ENCODE measurements at regions not wholly inside any gene's neighbourhood (a gene's known extent, or its start where the extent isn't known, plus 50 kb on each side); places are given as distances from the start of the nearest gene placed in this dataset.
"Not testable (repeated sequence)": the region's sequence is repeated elsewhere in the genome, so short reads cannot be mapped to it uniquely, and the experiment has no call there.

DNA sequence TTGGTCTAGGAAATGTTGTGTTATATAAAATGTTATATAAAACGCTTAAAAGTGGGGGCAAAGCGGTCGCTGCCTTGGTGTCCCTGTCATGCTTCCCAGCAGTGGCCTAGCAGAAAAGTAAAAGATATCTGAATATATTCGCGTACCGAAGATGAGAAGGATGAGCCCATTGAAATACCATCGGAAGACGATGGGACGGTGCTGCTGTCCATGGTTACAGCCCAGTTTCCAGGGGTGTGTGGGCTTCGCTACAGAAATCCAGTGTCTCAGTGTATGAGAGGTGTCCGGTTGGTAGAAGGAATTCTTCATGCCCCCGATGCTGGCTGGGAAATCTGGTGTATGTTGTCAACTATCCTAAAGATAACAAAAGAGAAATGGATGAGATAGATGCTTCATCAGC, 110.9 kb upstream of the DIAPH3 start:
- TF ChIP-seq POLR2A (IDR thresholded peaks at IDR 0.05) (no peak), EP300 (IDR thresholded peaks at IDR 0.05) (no peak)
- TF ChIP-seq, protein P1, sequence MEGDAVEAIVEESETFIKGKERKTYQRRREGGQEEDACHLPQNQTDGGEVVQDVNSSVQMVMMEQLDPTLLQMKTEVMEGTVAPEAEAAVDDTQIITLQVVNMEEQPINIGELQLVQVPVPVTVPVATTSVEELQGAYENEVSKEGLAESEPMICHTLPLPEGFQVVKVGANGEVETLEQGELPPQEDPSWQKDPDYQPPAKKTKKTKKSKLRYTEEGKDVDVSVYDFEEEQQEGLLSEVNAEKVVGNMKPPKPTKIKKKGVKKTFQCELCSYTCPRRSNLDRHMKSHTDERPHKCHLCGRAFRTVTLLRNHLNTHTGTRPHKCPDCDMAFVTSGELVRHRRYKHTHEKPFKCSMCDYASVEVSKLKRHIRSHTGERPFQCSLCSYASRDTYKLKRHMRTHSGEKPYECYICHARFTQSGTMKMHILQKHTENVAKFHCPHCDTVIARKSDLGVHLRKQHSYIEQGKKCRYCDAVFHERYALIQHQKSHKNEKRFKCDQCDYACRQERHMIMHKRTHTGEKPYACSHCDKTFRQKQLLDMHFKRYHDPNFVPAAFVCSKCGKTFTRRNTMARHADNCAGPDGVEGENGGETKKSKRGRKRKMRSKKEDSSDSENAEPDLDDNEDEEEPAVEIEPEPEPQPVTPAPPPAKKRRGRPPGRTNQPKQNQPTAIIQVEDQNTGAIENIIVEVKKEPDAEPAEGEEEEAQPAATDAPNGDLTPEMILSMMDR (IDR thresholded peaks at IDR 0.05), result no peak
- DNase-seq, result no peak
- H3K9me3 ChIP-seq, result no peaks in the 10 kb centered on the region
- intact Hi-C loops (cut with DNase I), result no loop called here
- no peaks in the 10 kb centered on the region for H3K27me3 ChIP-seq
- no peaks in the 10 kb centered on the region for H3K36me3 ChIP-seq
- no peak overlapping the region for H3K27ac ChIP-seq
- WGBS, 3 donors, result 94 to 95% (median 95%) methylated on average over 12 of the region's 12 CpGs
- no peak overlapping the region for H3K4me3 ChIP-seq
- H3K4me1 ChIP-seq (ENCODE audit: insufficient read depth), result no peaks in the 10 kb centered on the region

DNA sequence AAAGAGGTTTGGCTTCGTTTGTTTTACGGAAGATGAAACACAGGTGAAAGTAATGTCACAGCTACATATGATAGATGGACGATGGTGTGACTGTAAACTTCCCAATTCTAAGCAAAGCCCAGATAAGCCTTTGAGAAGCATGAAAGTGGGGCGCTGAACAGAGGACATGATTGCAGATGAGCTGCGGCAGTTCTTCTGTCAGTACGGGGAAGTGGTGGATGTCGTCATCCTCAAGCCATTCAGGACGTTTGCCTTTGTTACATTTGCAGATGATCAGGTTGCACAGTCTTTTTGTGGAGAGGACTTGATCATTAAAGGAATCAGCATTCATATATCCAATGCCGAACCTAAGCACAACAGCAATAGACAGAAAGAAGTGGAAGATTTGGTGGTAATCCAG, 111.5 kb upstream of the DIAPH3 start:
- WGBS, 3 donors, result 80 to 87% (median 82%) methylated on average over 9 of the region's 9 CpGs
- Histone ChIP-seq H3K4me1 (ENCODE audit: insufficient read depth) (no peaks in the 10 kb centered on the region), H3K4me3 (no peak overlapping the region), H3K27ac (no peak overlapping the region), H3K27me3 (no peaks in the 10 kb centered on the region), H3K9me3 (no peaks in the 10 kb centered on the region), H3K36me3 (no peaks in the 10 kb centered on the region)
- TF ChIP-seq POLR2A (IDR thresholded peaks at IDR 0.05) (no peak), EP300 (IDR thresholded peaks at IDR 0.05) (no peak)
- TF ChIP-seq, protein P1 (IDR thresholded peaks at IDR 0.05), result no peak
- intact Hi-C loops (cut with DNase I), result no loop called here
- no peak for DNase-seq

DNA sequence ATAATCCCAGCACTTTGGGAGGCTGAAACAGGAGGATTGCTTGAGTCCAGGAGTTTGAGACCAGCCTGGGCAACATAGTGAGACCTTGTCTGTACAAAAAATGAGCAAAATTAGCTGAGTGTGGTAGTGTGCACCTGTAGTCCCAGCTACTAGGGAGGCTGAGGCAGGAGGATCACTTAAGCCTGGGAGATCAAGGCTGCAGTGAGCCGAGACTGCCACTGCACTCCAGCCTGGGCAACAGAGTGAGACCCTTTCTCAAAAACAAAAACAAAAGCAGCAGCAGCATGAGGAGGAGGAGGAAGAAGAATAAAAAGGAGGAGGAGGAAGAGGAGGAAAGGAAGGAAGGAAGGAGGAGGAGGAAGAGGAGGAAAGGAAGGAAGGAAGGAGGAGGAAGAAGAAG, 116.5 kb upstream of the TDRD3 start:
- DNase-seq; H3K4me1 ChIP-seq (ENCODE audit: insufficient read depth); H3K27ac ChIP-seq; intact Hi-C loops (cut with DNase I); H3K36me3 ChIP-seq; H3K27me3 ChIP-seq; H3K9me3 ChIP-seq; H3K4me3 ChIP-seq: not testable (repeated sequence)
- whole genome bisulfite sequencing, 3 donors, result 85 to 87% (median 85%) methylated on average over 1 of the region's 1 CpG

DNA sequence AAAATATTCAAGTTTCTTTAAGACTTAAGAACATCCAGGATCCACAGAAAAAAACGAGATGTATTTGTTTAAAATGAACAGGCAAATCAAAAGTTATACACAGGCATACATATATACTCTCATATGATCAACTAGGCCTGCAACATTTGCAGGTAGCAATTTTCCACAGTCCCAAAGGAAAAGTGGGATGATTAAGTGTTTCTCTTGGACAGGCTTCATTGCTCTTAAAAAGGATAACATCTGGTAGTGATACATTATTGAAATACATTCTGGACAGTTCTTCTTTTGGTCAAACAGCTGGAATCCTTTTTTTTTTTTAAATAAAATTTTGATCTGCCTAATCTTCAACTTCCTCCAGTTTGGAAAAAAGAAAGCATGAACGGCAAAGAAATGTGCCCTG, 114.8 kb upstream of the TDRD3 start:
- no peak overlapping the region for H3K27ac ChIP-seq
- intact Hi-C loops (cut with DNase I), result no loop called here
- no peak for DNase-seq
- 9 to 11% (median 11%) methylated on average over 2 of the region's 2 CpGs for WGBS, 3 donors
- no peaks in the 10 kb centered on the region for H3K4me1 ChIP-seq (ENCODE audit: insufficient read depth)
- H3K9me3 ChIP-seq, result no peaks in the 10 kb centered on the region
- no peaks in the 10 kb centered on the region for H3K36me3 ChIP-seq
- no peaks in the 10 kb centered on the region for H3K27me3 ChIP-seq
- TF ChIP-seq POLR2A (IDR thresholded peaks at IDR 0.05) (no peak), EP300 (IDR thresholded peaks at IDR 0.05) (no peak)
- TF ChIP-seq, protein P1 (IDR thresholded peaks at IDR 0.05), result no peak
- no peak overlapping the region for H3K4me3 ChIP-seq

DNA sequence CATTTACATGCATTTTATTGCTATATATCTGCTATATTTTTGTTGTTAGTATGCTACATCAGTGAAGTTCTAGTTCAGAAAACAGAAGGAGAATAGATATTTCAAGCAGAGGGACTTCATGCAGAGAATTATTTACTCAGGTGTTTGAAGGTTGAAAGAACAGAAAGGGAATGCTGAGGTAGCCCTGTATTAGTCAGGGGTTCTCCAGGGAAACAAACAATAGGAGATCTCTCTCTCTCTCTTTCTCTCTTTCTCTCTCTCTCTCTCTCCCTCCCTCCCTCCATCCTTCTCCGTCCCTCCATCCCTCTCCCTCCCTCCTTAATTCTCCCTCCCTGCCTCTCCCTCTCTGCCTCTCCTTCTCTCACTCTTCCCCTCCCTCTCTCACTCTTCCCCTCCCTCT, 114.3 kb upstream of the TDRD3 start:
- Histone ChIP-seq H3K36me3 (no peaks in the 10 kb centered on the region), H3K4me1 (ENCODE audit: insufficient read depth) (no peaks in the 10 kb centered on the region), H3K27me3 (no peaks in the 10 kb centered on the region), H3K27ac (no peak overlapping the region), H3K9me3 (no peaks in the 10 kb centered on the region), H3K4me3 (no peak overlapping the region)
- 60 to 69% (median 68%) methylated on average over 1 of the region's 1 CpG for WGBS, 3 donors
- intact Hi-C loops (cut with DNase I), result no loop called here
- no peak for DNase-seq
- TF ChIP-seq POLR2A (IDR thresholded peaks at IDR 0.05) (no peak), EP300 (IDR thresholded peaks at IDR 0.05) (no peak)
- TF ChIP-seq, protein P1 (IDR thresholded peaks at IDR 0.05), result no peak
